ENCODE measurements at regions not wholly inside any gene's neighbourhood (a gene's known extent, or its start where the extent isn't known, plus 50 kb on each side); places are given as distances from the start of the nearest gene placed in this dataset.

- Histone ChIP-seq H3K9me3 (replicated peaks in 1 of 2; ENCODE audit: control insufficient read depth in 1 of 2, insufficient read depth in 1 of 2, low read length in 2 of 2) (peaks cover 55 to 56% of the 10 kb centered on the region in 2 donors), H2AFZ (ENCODE audit: insufficient read depth, low read depth, low read length, poor library complexity, severe bottlenecking) (no peak overlapping the region), H3K4me3 (replicated peaks in 1 of 3; ENCODE audit: low read depth in 2 of 3, low read length in 3 of 3) (no peak overlapping the region), H3K79me2 (ENCODE audit: insufficient read depth, low read length) (no peaks in the 10 kb centered on the region), H3K9ac (ENCODE audit: insufficient read depth, low read length, poor library complexity, severe bottlenecking) (no peak overlapping the region), H3K4me1 (ENCODE audit: control insufficient read depth in 1 of 2, insufficient read depth in 2 of 2, low read length in 2 of 2) (no peaks in the 10 kb centered on the region), H3K27ac (ENCODE audit: low read depth in 1 of 2, low read length in 2 of 2) (no peak overlapping the region), H4K20me1 (ENCODE audit: insufficient read depth, low read length) (no peaks in the 10 kb centered on the region), H3K27me3 (ENCODE audit: control insufficient read depth in 2 of 2, insufficient read depth in 2 of 2, low read length in 2 of 2) (no peaks in the 10 kb centered on the region), H3K4me2 (replicated peaks; ENCODE audit: extremely low read depth, low read length, poor library complexity, severe bottlenecking) (no peak overlapping the region), H3K36me3 (replicated peaks in 1 of 2; ENCODE audit: control insufficient read depth in 1 of 2, insufficient read depth in 2 of 2, low read length in 2 of 2) (no peaks in the 10 kb centered on the region)
- 87% methylated on average over 5 of the region's 6 CpGs for WGBS (ENCODE audit: insufficient coverage)
- H3K27ac Mint-ChIP-seq: no peak overlapping the region
- TF ChIP-seq, protein P1, sequence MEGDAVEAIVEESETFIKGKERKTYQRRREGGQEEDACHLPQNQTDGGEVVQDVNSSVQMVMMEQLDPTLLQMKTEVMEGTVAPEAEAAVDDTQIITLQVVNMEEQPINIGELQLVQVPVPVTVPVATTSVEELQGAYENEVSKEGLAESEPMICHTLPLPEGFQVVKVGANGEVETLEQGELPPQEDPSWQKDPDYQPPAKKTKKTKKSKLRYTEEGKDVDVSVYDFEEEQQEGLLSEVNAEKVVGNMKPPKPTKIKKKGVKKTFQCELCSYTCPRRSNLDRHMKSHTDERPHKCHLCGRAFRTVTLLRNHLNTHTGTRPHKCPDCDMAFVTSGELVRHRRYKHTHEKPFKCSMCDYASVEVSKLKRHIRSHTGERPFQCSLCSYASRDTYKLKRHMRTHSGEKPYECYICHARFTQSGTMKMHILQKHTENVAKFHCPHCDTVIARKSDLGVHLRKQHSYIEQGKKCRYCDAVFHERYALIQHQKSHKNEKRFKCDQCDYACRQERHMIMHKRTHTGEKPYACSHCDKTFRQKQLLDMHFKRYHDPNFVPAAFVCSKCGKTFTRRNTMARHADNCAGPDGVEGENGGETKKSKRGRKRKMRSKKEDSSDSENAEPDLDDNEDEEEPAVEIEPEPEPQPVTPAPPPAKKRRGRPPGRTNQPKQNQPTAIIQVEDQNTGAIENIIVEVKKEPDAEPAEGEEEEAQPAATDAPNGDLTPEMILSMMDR (IDR thresholded peaks at IDR 0.05): no peak
- peaks cover 0 to 4% (median 0%) of the 10 kb centered on the region in 3 donors for H3K27me3 Mint-ChIP-seq (ENCODE audit: low read depth in 3 of 3)
- no peaks in the 10 kb centered on the region for H3K36me3 Mint-ChIP-seq
- H3K4me1 Mint-ChIP-seq: no peaks in the 10 kb centered on the region
- intact Hi-C loops (cut with micrococcal nuclease): no loop called here
- H3K9me3 Mint-ChIP-seq: peaks cover 19 to 69% (median 42%) of the 10 kb centered on the region in 7 donors
- H3K4me3 Mint-ChIP-seq: no peak overlapping the region
- DNase-seq: no peak
Measured at GRCh38 chr17:22462461-22462860, 770.1 kb downstream of the KCNJ18 start.

DNA sequence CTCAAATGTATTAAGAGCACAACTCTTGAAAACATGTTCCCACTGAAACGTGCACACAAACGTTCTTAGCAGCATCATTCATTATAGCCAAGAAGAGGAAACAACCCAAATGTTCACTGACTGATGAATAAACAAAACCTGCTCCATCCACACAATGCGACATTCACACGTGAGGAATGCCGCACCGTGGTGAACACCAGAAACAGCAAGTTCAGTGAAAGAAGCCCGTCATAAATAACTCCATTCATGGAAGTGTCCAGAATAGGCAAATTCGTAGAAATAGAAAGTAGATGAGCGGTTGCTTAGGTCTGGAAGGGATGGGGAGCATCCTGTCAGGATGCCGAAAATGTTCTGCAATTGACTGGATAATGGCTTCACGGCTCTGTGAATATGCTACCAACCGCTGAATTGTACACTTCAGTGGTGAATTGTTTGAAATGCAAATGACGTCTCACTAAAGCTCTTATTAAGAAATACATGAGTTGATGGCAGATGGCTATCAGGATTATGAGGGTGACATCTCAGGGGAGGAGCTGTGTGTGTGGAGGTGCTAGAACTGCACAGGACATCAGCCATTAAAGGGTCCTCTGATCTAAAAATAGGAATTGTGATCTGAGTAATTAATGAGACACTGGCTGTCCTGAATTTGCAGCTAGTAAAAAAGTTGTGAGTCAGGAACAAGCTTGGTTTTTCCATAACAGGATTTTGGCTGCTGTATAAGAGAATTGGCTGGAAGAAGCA lies 771.0 kb downstream of the KCNJ18 start:
- Mint-ChIP-seq H3K4me3 (no peak overlapping the region), H3K27me3 (ENCODE audit: low read depth in 3 of 3) (peaks cover 0 to 4% (median 0%) of the 10 kb centered on the region in 3 donors), H3K27ac (no peak overlapping the region), H3K4me1 (no peaks in the 10 kb centered on the region), H3K9me3 (peaks cover 26 to 68% (median 43%) of the 10 kb centered on the region in 7 donors), H3K36me3 (no peaks in the 10 kb centered on the region)
- Histone ChIP-seq H3K9ac (ENCODE audit: insufficient read depth, low read length, poor library complexity, severe bottlenecking) (no peak overlapping the region), H3K79me2 (ENCODE audit: insufficient read depth, low read length) (no peaks in the 10 kb centered on the region), H3K27me3 (ENCODE audit: control insufficient read depth in 2 of 2, insufficient read depth in 2 of 2, low read length in 2 of 2) (no peaks in the 10 kb centered on the region), H3K4me2 (replicated peaks; ENCODE audit: extremely low read depth, low read length, poor library complexity, severe bottlenecking) (no peak overlapping the region), H3K4me1 (ENCODE audit: control insufficient read depth in 1 of 2, insufficient read depth in 2 of 2, low read length in 2 of 2) (no peaks in the 10 kb centered on the region), H3K4me3 (replicated peaks in 1 of 3; ENCODE audit: low read depth in 2 of 3, low read length in 3 of 3) (no peak overlapping the region), H3K27ac (ENCODE audit: low read depth in 1 of 2, low read length in 2 of 2) (no peak overlapping the region), H3K36me3 (replicated peaks in 1 of 2; ENCODE audit: control insufficient read depth in 1 of 2, insufficient read depth in 2 of 2, low read length in 2 of 2) (no peaks in the 10 kb centered on the region), H3K9me3 (replicated peaks in 1 of 2; ENCODE audit: control insufficient read depth in 1 of 2, insufficient read depth in 1 of 2, low read length in 2 of 2) (peaks cover 61 to 64% of the 10 kb centered on the region in 2 donors), H2AFZ (ENCODE audit: insufficient read depth, low read depth, low read length, poor library complexity, severe bottlenecking) (no peak overlapping the region), H4K20me1 (ENCODE audit: insufficient read depth, low read length) (no peaks in the 10 kb centered on the region)
- intact Hi-C loops (cut with micrococcal nuclease): no loop called here
- WGBS (ENCODE audit: insufficient coverage): 80% methylated on average over 8 of the region's 13 CpGs
- DNase-seq: no peak
- TF ChIP-seq, protein P1 (IDR thresholded peaks at IDR 0.05): no peak

Data from CD14-positive monocyte (primary cell).